Body of pancreas (tissue), 4 donors: ENCODE measurements at regions not wholly inside any gene's neighbourhood (a gene's known extent, or its start where the extent isn't known, plus 50 kb on each side); places are given as distances from the start of the nearest gene placed in this dataset.

ENCODE experiments used
- ATAC-seq: fragments of 150-250 bp; one replicate; pipeline ENCODE4 v1.9.1; 2016
- DNase-seq, 4 donors: peaks; one replicate each; pipeline ENCODE4 v3.0.0-alpha.2; 2019
- H3K27ac ChIP-seq, 4 donors: fragments of 200-600 bp; sonication (generic); 1 replicate in 3 of 4; 2 replicates in 1 of 4; pipeline versions ENCODE4 v1.5.1 to v1.6.1; 2016 to 2019; ENCODE audit warnings: mild to moderate bottlenecking in 1 of 4, mixed read lengths in 1 of 4, moderate library complexity in 1 of 4
- H3K27me3 ChIP-seq, 2 donors: fragments of 200-600 bp; sonication (generic); one replicate each; pipeline ENCODE4 v1.6.0; 2016; ENCODE audit warnings: mild to moderate bottlenecking in 1 of 2
- H3K36me3 ChIP-seq, 2 donors: fragments of 200-600 bp; sonication (generic); replicated peaks in 1 of 2; 2 replicates each; pipeline ENCODE4 v1.5.1; 2016; ENCODE audit warnings: low read depth in 2 of 2; ENCODE audit not compliant: insufficient read depth in 1 of 2
- H3K4me1 ChIP-seq: fragments of 200-600 bp; sonication (generic); one replicate; pipeline ENCODE4 v1.6.0; 2016
- H3K4me3 ChIP-seq, 2 donors: fragments of 200-600 bp; sonication (generic); 1 replicate in 1 of 2; 2 replicates in 1 of 2; pipeline ENCODE4 v1.5.1; 2016 to 2019
- H3K9me3 ChIP-seq, 3 donors: fragments of 200-600 bp; sonication (generic); 1 replicate in 2 of 3; 2 replicates in 1 of 3; pipeline ENCODE4 v1.5.1; 2016
- POLR2A ChIP-seq, 3 donors: fragments of 450-650 bp; IDR thresholded peaks; one replicate each; pipeline ENCODE4 v1.6.1; 2016; ENCODE audit warnings: antibody characterized with exemption in 3 of 3, mild to moderate bottlenecking in 2 of 3
- WGBS, 2 donors: methylation state at CpG; one replicate each; pipeline ENCODE4 v1.1.5; 2017; 5-methylcytosine and 5-hydroxymethylcytosine counted together
- intact Hi-C: fragments of 100-400 bp; cut with DNase I; formaldehyde crosslinking; loops from one replicate; pipeline ENCODE4 v1.15.1; 2023
- TF ChIP-seq, protein P1 (sequence below), 7 experiments: fragments of 450-650 bp in 4 of 7; fragments of 200-600 bp in 3 of 7; sonication (generic) in 3 of 7; IDR thresholded peaks; one replicate each; pipeline ENCODE4 v1.5.1; 2016 to 2019; ENCODE audit warnings: antibody characterized with exemption in 7 of 7

DNA sequence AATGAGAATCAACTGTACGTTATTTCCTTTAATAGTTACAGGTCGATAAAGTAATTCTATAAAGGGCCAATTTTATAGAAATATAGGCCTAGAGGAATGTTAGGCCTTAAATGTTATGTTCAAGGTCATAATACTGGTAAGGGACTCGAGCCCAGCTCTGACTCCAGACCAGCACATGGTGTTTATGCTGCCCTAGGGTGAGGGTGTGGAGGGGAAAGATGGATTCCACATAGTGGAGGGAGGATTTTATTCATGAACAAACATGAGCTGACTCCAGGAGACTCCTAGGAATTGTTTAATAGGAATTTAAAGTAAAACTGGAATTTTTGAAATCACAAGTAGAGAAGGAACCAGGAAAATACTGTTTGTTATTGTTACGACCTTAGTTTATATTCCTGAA, 139.9 kb downstream of the LACC1 start:
- ATAC-seq (no peak), DNase-seq (no peak)
- intact Hi-C loops = no loop called here
- H3K27me3 ChIP-seq = no peaks in the 10 kb centered on the region
- H3K9me3 ChIP-seq = no peaks in the 10 kb centered on the region
- TF ChIP-seq, protein P1, sequence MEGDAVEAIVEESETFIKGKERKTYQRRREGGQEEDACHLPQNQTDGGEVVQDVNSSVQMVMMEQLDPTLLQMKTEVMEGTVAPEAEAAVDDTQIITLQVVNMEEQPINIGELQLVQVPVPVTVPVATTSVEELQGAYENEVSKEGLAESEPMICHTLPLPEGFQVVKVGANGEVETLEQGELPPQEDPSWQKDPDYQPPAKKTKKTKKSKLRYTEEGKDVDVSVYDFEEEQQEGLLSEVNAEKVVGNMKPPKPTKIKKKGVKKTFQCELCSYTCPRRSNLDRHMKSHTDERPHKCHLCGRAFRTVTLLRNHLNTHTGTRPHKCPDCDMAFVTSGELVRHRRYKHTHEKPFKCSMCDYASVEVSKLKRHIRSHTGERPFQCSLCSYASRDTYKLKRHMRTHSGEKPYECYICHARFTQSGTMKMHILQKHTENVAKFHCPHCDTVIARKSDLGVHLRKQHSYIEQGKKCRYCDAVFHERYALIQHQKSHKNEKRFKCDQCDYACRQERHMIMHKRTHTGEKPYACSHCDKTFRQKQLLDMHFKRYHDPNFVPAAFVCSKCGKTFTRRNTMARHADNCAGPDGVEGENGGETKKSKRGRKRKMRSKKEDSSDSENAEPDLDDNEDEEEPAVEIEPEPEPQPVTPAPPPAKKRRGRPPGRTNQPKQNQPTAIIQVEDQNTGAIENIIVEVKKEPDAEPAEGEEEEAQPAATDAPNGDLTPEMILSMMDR (IDR thresholded peaks at IDR 0.05) = no peak
- no peak for TF ChIP-seq POLR2A (IDR thresholded peaks at IDR 0.05)
- H3K4me1 ChIP-seq = no peaks in the 10 kb centered on the region
- no peak overlapping the region for H3K27ac ChIP-seq
- no peaks in the 10 kb centered on the region for H3K36me3 ChIP-seq
- 79 to 84% methylated on average over 4 of the region's 4 CpGs for WGBS, 2 donors
- no peak overlapping the region for H3K4me3 ChIP-seq

DNA sequence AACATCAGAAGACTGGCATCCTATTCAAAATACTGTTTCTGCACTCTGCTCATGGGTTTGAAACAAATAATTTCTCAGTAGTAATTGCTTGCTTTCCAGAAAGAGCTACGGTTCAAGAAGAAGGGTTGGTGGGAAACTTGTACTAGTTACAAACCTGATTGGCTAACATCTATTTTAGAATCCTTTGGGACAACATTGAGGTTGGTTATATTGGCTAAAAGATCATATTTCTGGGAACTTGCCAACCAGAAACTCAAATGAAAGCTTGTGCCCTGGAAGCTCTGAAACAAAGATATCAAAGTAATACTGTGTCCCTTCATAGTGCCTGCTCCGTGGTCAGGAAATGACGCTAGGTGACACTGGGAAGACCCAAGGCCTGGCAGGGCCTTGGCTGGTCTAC, 141.7 kb downstream of the LACC1 start:
- Histone ChIP-seq H3K27me3 (no peaks in the 10 kb centered on the region), H3K9me3 (no peaks in the 10 kb centered on the region), H3K27ac (peak overlapping the region in 3 of 4 donors; percentile 31 to 46 (median 36)), H3K36me3 (no peaks in the 10 kb centered on the region), H3K4me1 (no peaks in the 10 kb centered on the region), H3K4me3 (no peak overlapping the region)
- intact Hi-C loops = no loop called here
- TF ChIP-seq, protein P1 (IDR thresholded peaks at IDR 0.05) = no peak
- TF ChIP-seq POLR2A (IDR thresholded peaks at IDR 0.05) = no peak
- 45 to 66% methylated on average over 3 of the region's 3 CpGs for WGBS, 2 donors
- DNase-seq = no peak
- no peak for ATAC-seq

DNA sequence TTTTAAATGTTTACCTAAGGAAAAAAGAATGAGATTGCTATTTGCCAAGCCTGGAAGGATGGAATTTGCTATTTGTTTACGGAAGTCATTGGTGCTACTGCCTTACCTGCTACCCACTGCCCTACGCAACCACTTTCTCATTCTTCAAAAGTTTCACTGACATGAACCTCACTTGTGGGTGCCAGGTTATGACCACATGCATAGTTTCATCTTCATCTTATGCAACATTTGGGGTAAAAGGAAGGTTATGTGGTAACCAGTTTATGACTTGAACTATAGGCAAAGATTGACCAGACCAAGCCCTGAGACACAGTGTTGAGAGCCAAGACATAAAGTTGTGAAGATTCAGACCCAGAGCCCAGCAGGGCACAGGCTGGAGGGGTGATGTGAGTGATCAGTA, 142.5 kb downstream of the LACC1 start:
- no peaks in the 10 kb centered on the region for H3K27me3 ChIP-seq
- H3K4me3 ChIP-seq = no peak overlapping the region
- no peaks in the 10 kb centered on the region for H3K4me1 ChIP-seq
- ATAC-seq = peak; percentile 30
- H3K27ac ChIP-seq = peak overlapping the region; percentile 21 to 46 (median 29)
- DNase-seq = no peak
- intact Hi-C loops = no loop called here
- WGBS, 2 donors = 58 to 71% methylated on average over 2 of the region's 2 CpGs
- H3K9me3 ChIP-seq = no peaks in the 10 kb centered on the region
- TF ChIP-seq, protein P1 (IDR thresholded peaks at IDR 0.05) = no peak
- TF ChIP-seq POLR2A (IDR thresholded peaks at IDR 0.05) = no peak
- H3K36me3 ChIP-seq = no peaks in the 10 kb centered on the region

DNA sequence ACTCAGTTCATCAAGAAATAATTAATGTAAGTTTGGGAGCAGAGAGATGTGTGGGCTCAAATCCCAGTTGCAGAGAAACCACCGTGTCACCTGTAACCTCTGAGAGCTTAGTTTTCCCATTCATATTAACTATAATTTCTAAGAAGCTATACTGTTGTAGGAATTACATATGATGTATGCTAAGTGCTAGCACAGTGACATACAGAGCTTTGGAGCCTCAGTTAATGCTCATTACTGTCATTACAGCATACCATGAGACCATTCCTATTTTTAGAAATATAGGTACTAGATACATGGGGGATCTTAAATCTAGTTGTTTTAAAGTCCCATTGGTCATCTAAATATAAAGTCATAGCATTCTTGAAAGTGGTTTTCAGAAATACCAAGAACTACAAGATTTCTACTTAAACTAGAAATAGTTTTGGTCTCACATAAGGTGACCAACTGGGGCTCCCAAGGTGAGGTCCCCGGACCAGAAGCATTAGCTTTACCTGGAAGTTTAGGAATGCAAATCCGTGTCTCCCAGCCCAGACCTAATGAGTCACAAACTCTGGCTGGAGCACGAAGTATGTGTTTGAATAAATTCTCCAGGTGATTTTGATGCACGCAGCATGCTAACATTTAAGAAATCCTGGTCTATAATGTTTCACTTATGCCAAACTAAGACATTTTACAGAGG, 144.6 kb downstream of the LACC1 start:
- intact Hi-C loops = no loop called here

More for the DNA sequence above, 144.6 kb downstream of the LACC1 start:
- 71 to 78% methylated on average over 5 of the region's 5 CpGs for WGBS, 2 donors
- Histone ChIP-seq H3K27ac (no peak overlapping the region), H3K4me1 (no peaks in the 10 kb centered on the region), H3K9me3 (no peaks in the 10 kb centered on the region), H3K36me3 (no peaks in the 10 kb centered on the region), H3K4me3 (no peak overlapping the region), H3K27me3 (no peaks in the 10 kb centered on the region)
- DNase-seq = no peak
- ATAC-seq = no peak
- TF ChIP-seq, protein P1 (IDR thresholded peaks at IDR 0.05) = no peak
- no peak for TF ChIP-seq POLR2A (IDR thresholded peaks at IDR 0.05)
